ENCODE measurements at regions not wholly inside any gene's neighbourhood (a gene's known extent, or its start where the extent isn't known, plus 50 kb on each side); places are given as distances from the start of the nearest gene placed in this dataset.

DNA sequence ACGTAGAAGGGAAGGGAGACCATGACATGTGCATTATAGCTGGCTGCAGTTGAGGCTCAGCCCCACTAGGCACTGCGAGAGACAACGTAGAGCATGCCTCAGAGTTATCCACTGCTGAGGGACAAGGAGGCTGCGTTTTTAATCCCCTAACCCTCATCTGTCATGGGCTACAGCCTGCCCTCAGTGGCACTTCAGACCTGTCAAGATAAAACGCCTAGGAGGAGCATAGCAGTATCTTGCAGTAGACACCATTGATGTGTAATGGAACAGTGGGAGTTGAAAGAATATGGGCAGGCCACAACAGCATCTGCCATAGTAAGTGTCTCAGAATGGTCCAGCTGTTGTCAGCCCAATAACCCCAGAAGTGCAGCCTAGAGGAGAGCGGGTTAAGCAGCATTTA lies 307.0 kb upstream of the PTBP2 start:
- CTCF ChIA-PET (ENCODE audit: partially characterized antibody), result interaction anchor here (1.8 to 1.9 kb wide), 2 partner anchors 20 to 178 kb away, joined by 3 to 6 read pairs; no protein-coding TSS in a partner anchor
- no peak for FAIRE-seq
- no peak overlapping the region for H3K18ac ChIP-seq (ENCODE audit: extremely low read depth, low read length)
- DNase-seq (ENCODE audit: low read depth in 1 of 2, low spot score in 2 of 2), result no peak
- no peak overlapping the region for H2AK5ac ChIP-seq (ENCODE audit: low read depth, low read length)
- H3K9me3 ChIP-seq (ENCODE audit: insufficient read depth in 2 of 2, low read depth in 1 of 2, low read length in 1 of 2), result no peaks in the 10 kb centered on the region
- no peaks in the 10 kb centered on the region for H3K23me2 ChIP-seq (ENCODE audit: low read depth, low read length)
- no peaks in the 10 kb centered on the region for H3K79me2 ChIP-seq (ENCODE audit: control insufficient read depth in 1 of 2, insufficient read depth in 2 of 2, low read length in 2 of 2)
- no peak overlapping the region for H4K91ac ChIP-seq (replicated peaks; ENCODE audit: insufficient read length, low read length)
- H3K4me3 ChIP-seq (ENCODE audit: extremely low read depth in 1 of 4, insufficient read depth in 2 of 4, low read depth in 3 of 4, low read length in 4 of 4), result no peak overlapping the region
- no peaks in the 10 kb centered on the region for H3K79me1 ChIP-seq (ENCODE audit: low read depth, low read length)
- POLR2A ChIA-PET (ENCODE audit: partially characterized antibody), result no interaction called here
- no peak overlapping the region for H2AFZ ChIP-seq (ENCODE audit: low read length)
- no peaks in the 10 kb centered on the region for H3K4me1 ChIP-seq (replicated peaks in 1 of 4; ENCODE audit: control insufficient read depth in 3 of 4, insufficient read depth in 4 of 4, low read length in 3 of 4)
- H3K27me3 ChIP-seq (replicated peaks in 1 of 4; ENCODE audit: control insufficient read depth in 3 of 4, extremely low read depth in 1 of 4, insufficient read depth in 3 of 4, low read length in 3 of 4), result no peaks in the 10 kb centered on the region
- H3K9ac ChIP-seq (replicated peaks in 1 of 4; ENCODE audit: extremely low read depth in 1 of 4, low read depth in 3 of 4, low read length in 3 of 4), result no peak overlapping the region
- H3K23ac ChIP-seq (ENCODE audit: insufficient read length), result no peak overlapping the region
- WGBS, 2 experiments (ENCODE audit: extremely low coverage in 1 of 2, insufficient coverage in 1 of 2, insufficient read length in 1 of 2, insufficient replicate concordance in 2 of 2, low coverage in 1 of 2, low lambda C conversion rate in 2 of 2, missing lambda C conversion rate in 1 of 2), result 86% methylated on average over 6 of the region's 6 CpGs; no CpG with 5 or more reads in 1 of the 2 experiments
- H4K20me1 ChIP-seq (replicated peaks in 1 of 2; ENCODE audit: control insufficient read depth in 1 of 2, insufficient read depth in 2 of 2, low read length in 2 of 2), result no peaks in the 10 kb centered on the region
- H3K4me2 ChIP-seq (ENCODE audit: insufficient read depth in 1 of 2, low read depth in 2 of 2, low read length in 2 of 2), result no peak overlapping the region
- no peak for TF ChIP-seq JUND (IDR thresholded peaks at IDR 0.05; ENCODE audit: low read length)
- TF ChIP-seq, protein P1, sequence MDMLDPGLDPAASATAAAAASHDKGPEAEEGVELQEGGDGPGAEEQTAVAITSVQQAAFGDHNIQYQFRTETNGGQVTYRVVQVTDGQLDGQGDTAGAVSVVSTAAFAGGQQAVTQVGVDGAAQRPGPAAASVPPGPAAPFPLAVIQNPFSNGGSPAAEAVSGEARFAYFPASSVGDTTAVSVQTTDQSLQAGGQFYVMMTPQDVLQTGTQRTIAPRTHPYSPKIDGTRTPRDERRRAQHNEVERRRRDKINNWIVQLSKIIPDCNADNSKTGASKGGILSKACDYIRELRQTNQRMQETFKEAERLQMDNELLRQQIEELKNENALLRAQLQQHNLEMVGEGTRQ (IDR thresholded peaks at IDR 0.05; ENCODE audit: low read length), result no peak
- TF ChIP-seq, protein P2, sequence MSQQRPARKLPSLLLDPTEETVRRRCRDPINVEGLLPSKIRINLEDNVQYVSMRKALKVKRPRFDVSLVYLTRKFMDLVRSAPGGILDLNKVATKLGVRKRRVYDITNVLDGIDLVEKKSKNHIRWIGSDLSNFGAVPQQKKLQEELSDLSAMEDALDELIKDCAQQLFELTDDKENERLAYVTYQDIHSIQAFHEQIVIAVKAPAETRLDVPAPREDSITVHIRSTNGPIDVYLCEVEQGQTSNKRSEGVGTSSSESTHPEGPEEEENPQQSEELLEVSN (IDR thresholded peaks at IDR 0.05), result no peak
- no peak for TF ChIP-seq SP2 (IDR thresholded peaks at IDR 0.05; ENCODE audit: low read length)
- no peak for TF ChIP-seq GABPA (IDR thresholded peaks at IDR 0.05; ENCODE audit: borderline replicate concordance, insufficient read depth, low read length)
- no peak for TF ChIP-seq SIX5 (IDR thresholded peaks at IDR 0.05; ENCODE audit: low read depth, low read length)
- H2BK5ac ChIP-seq (ENCODE audit: low read depth, low read length), result no peak overlapping the region
- no peak overlapping the region for H2BK120ac ChIP-seq (replicated peaks; ENCODE audit: low read depth, low read length)
- H3K4ac ChIP-seq (replicated peaks; ENCODE audit: insufficient read length, low read depth, low read length), result no peak overlapping the region
- no peak overlapping the region for H4K8ac ChIP-seq (ENCODE audit: extremely low read depth, insufficient read depth, low read length)
- H2BK20ac ChIP-seq (ENCODE audit: low read length), result no peak overlapping the region
- H2BK15ac ChIP-seq (ENCODE audit: low read length), result no peak overlapping the region
- no peak overlapping the region for H3K56ac ChIP-seq (replicated peaks; ENCODE audit: insufficient read length, low read depth, low read length)
- no peak overlapping the region for H3K14ac ChIP-seq (ENCODE audit: insufficient read length)
- H4K5ac ChIP-seq (ENCODE audit: insufficient read length, low read depth, low read length), result no peak overlapping the region
- H3K27ac ChIP-seq (ENCODE audit: low read depth, low read length), result no peak overlapping the region
- H2BK12ac ChIP-seq (ENCODE audit: low read depth, low read length), result no peak overlapping the region
- H3K36me3 ChIP-seq (ENCODE audit: control insufficient read depth in 2 of 4, insufficient read depth in 4 of 4, low read length in 3 of 4), result no peaks in the 10 kb centered on the region

Data from H1 (cell line).